ENCODE measurements at regions not wholly inside any gene's neighbourhood (a gene's known extent, or its start where the extent isn't known, plus 50 kb on each side); places are given as distances from the start of the nearest gene placed in this dataset.

- DNase-seq = no peak
These were observed 243.6 kb downstream of the EDEM1 start for GRCh38 chr3:5431146-5431545.

GRCh38 chr3:5431811-5432378 lies 244.4 kb downstream of the EDEM1 start:
- DNase-seq = no peak

- no peak for DNase-seq
These were observed 249.8 kb downstream of the EDEM1 start for GRCh38 chr3:5437296-5437782.

- DNase-seq = no peak
These were observed 250.3 kb downstream of the EDEM1 start for GRCh38 chr3:5437783-5438323.

- DNase-seq = no peak
These were observed 253.9 kb downstream of the EDEM1 start for GRCh38 chr3:5441401-5441800.

GRCh38 chr3:5442106-5442785 lies 254.7 kb downstream of the EDEM1 start:
- DNase-seq = no peak

- DNase-seq = no peak
These were observed 255.3 kb downstream of the EDEM1 start for GRCh38 chr3:5442786-5443138.

- DNase-seq = no peak
These were observed 256.7 kb downstream of the EDEM1 start for GRCh38 chr3:5444253-5444652.

GRCh38 chr3:5445676-5446201 lies 258.2 kb downstream of the EDEM1 start:
- no peak for DNase-seq

GRCh38 chr3:5448246-5448645 lies 260.7 kb downstream of the EDEM1 start:
- DNase-seq = no peak

- no peak for DNase-seq
These were observed 261.3 kb downstream of the EDEM1 start for GRCh38 chr3:5448816-5449215.

GRCh38 chr3:5456199-5456598 lies 268.7 kb downstream of the EDEM1 start:
- no peak for DNase-seq

GRCh38 chr3:5458526-5458925 lies 271.0 kb downstream of the EDEM1 start:
- DNase-seq = no peak

- DNase-seq = no peak
These were observed 274.6 kb downstream of the EDEM1 start for GRCh38 chr3:5462086-5462485.

- no peak for DNase-seq
These were observed 276.5 kb downstream of the EDEM1 start for GRCh38 chr3:5463991-5464390.

- DNase-seq = no peak
These were observed 277.1 kb downstream of the EDEM1 start for GRCh38 chr3:5464649-5465048.

GRCh38 chr3:5465183-5465582 lies 277.7 kb downstream of the EDEM1 start:
- no peak for DNase-seq

GRCh38 chr3:5466065-5466464 lies 278.6 kb downstream of the EDEM1 start:
- no peak for DNase-seq

GRCh38 chr3:5466717-5467116 lies 279.2 kb downstream of the EDEM1 start:
- no peak for DNase-seq

- no peak for DNase-seq
These were observed 286.0 kb downstream of the EDEM1 start for GRCh38 chr3:5473471-5473870.

- no peak for DNase-seq
These were observed 288.9 kb downstream of the EDEM1 start for GRCh38 chr3:5476403-5476802.

GRCh38 chr3:5479229-5479799 lies 291.8 kb downstream of the EDEM1 start:
- no peak for DNase-seq

GRCh38 chr3:5480190-5480589 lies 292.7 kb downstream of the EDEM1 start:
- DNase-seq = no peak

- no peak for DNase-seq
These were observed 297.9 kb downstream of the EDEM1 start for GRCh38 chr3:5485427-5485826.
